ENCODE measurements at regions not wholly inside any gene's neighbourhood (a gene's known extent, or its start where the extent isn't known, plus 50 kb on each side); places are given as distances from the start of the nearest gene placed in this dataset.

GRCh38 chr17:53016085-53016484 is 806.6 kb upstream of the KIF2B start:
- Mint-ChIP-seq H3K9me3 (ENCODE audit: unreplicated experiment) (peaks cover 5% of the 10 kb centered on the region), H3K27ac (ENCODE audit: low read depth, unreplicated experiment) (no peak overlapping the region), H3K36me3 (ENCODE audit: insufficient read depth, unreplicated experiment) (peaks cover 6% of the 10 kb centered on the region), H3K4me1 (ENCODE audit: insufficient read depth, unreplicated experiment) (no peaks in the 10 kb centered on the region), H3K27me3 (ENCODE audit: insufficient read depth, unreplicated experiment) (peaks cover 43% of the 10 kb centered on the region), H3K4me3 (ENCODE audit: unreplicated experiment) (no peak overlapping the region)
- intact Hi-C loops (cut with micrococcal nuclease), result no loop called here
- ChIA-PET POLR2A (no interaction called here), CTCF (interaction anchor here (0.6 to 1.8 kb wide), 2 partner anchors 17 to 257 kb away, joined by 6 read pairs; no protein-coding TSS in a partner anchor)
- TF ChIP-seq CTCF (IDR thresholded peaks at IDR 0.05; ENCODE audit: unreplicated experiment), result no peak
- no peak for DNase-seq (ENCODE audit: unreplicated experiment)
- no TSS peak for BruUV-seq (replicated peaks)

- CTCF ChIA-PET, result interaction anchor here (1.0 kb wide), 1 partner anchor 8 kb away, joined by 3 read pairs; no protein-coding TSS in a partner anchor
- no TSS peak for BruUV-seq (replicated peaks)
These were observed 810.4 kb upstream of the KIF2B start for GRCh38 chr17:53012364-53012763.

GRCh38 chr17:53006006-53006405 is 816.7 kb upstream of the KIF2B start:
- ChIA-PET POLR2A (no interaction called here), CTCF (no interaction called here)
- Mint-ChIP-seq H3K36me3 (ENCODE audit: insufficient read depth, unreplicated experiment) (no peaks in the 10 kb centered on the region), H3K4me3 (ENCODE audit: unreplicated experiment) (no peak overlapping the region), H3K9me3 (ENCODE audit: unreplicated experiment) (no peaks in the 10 kb centered on the region), H3K4me1 (ENCODE audit: insufficient read depth, unreplicated experiment) (no peaks in the 10 kb centered on the region), H3K27me3 (ENCODE audit: insufficient read depth, unreplicated experiment) (peaks cover 70% of the 10 kb centered on the region), H3K27ac (ENCODE audit: low read depth, unreplicated experiment) (no peak overlapping the region)
- BruUV-seq (replicated peaks), result no TSS peak
- intact Hi-C loops (cut with micrococcal nuclease), result no loop called here
- TF ChIP-seq CTCF (IDR thresholded peaks at IDR 0.05; ENCODE audit: unreplicated experiment), result no peak
- no peak for DNase-seq (ENCODE audit: unreplicated experiment)

More at GRCh38 chr17:53012364-53012763, 810.4 kb upstream of the KIF2B start:
- intact Hi-C loops (cut with micrococcal nuclease), result no loop called here
- POLR2A ChIA-PET, result no interaction called here
- peaks cover 44% of the 10 kb centered on the region for H3K27me3 Mint-ChIP-seq (ENCODE audit: insufficient read depth, unreplicated experiment)
- no peaks in the 10 kb centered on the region for H3K4me1 Mint-ChIP-seq (ENCODE audit: insufficient read depth, unreplicated experiment)
- no peak for TF ChIP-seq CTCF (IDR thresholded peaks at IDR 0.05; ENCODE audit: unreplicated experiment)
- H3K9me3 Mint-ChIP-seq (ENCODE audit: unreplicated experiment), result no peaks in the 10 kb centered on the region
- no peak overlapping the region for H3K4me3 Mint-ChIP-seq (ENCODE audit: unreplicated experiment)
- DNase-seq (ENCODE audit: unreplicated experiment), result no peak
- no peaks in the 10 kb centered on the region for H3K36me3 Mint-ChIP-seq (ENCODE audit: insufficient read depth, unreplicated experiment)
- H3K27ac Mint-ChIP-seq (ENCODE audit: low read depth, unreplicated experiment), result no peak overlapping the region

GRCh38 chr17:53004902-53005301 is 817.8 kb upstream of the KIF2B start:
- POLR2A ChIA-PET, result no interaction called here
- Mint-ChIP-seq H3K36me3 (ENCODE audit: insufficient read depth, unreplicated experiment) (no peaks in the 10 kb centered on the region), H3K9me3 (ENCODE audit: unreplicated experiment) (no peaks in the 10 kb centered on the region), H3K4me3 (ENCODE audit: unreplicated experiment) (no peak overlapping the region), H3K27me3 (ENCODE audit: insufficient read depth, unreplicated experiment) (peaks cover 81% of the 10 kb centered on the region), H3K27ac (ENCODE audit: low read depth, unreplicated experiment) (no peak overlapping the region), H3K4me1 (ENCODE audit: insufficient read depth, unreplicated experiment) (no peaks in the 10 kb centered on the region)
- TF ChIP-seq CTCF (IDR thresholded peaks at IDR 0.05; ENCODE audit: unreplicated experiment), result no peak
- intact Hi-C loops (cut with micrococcal nuclease), result no loop called here
- CTCF ChIA-PET, result no interaction called here
- no peak for DNase-seq (ENCODE audit: unreplicated experiment)
- no TSS peak for BruUV-seq (replicated peaks)
